ENCODE measurements at regions not wholly inside any gene's neighbourhood (a gene's known extent, or its start where the extent isn't known, plus 50 kb on each side); places are given as distances from the start of the nearest gene placed in this dataset.
"Not testable (repeated sequence)": the region's sequence is repeated elsewhere in the genome, so short reads cannot be mapped to it uniquely, and the experiment has no call there.

DNA sequence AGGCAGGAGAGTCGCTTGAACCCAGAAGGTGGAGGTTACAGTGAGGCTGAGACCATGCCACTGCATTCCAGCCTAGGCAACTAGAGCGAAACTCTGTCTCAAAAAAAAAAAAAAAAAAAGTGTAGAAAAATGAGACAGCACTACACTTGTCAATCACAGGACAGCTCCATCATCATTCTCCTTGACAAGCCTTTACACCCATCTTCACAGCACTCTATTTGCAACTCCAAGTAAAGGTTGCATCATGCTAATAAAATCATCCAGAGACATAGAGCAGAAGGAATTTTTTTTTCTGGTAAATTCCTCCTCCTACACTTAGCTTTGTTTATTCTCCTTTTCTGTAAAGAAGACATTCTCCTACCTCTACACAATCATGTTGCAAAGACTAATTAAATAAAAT lies 791.0 kb upstream of the HS3ST5 start:
- DNase-seq (ENCODE audit: insufficient read length, low spot score): no peak

DNA sequence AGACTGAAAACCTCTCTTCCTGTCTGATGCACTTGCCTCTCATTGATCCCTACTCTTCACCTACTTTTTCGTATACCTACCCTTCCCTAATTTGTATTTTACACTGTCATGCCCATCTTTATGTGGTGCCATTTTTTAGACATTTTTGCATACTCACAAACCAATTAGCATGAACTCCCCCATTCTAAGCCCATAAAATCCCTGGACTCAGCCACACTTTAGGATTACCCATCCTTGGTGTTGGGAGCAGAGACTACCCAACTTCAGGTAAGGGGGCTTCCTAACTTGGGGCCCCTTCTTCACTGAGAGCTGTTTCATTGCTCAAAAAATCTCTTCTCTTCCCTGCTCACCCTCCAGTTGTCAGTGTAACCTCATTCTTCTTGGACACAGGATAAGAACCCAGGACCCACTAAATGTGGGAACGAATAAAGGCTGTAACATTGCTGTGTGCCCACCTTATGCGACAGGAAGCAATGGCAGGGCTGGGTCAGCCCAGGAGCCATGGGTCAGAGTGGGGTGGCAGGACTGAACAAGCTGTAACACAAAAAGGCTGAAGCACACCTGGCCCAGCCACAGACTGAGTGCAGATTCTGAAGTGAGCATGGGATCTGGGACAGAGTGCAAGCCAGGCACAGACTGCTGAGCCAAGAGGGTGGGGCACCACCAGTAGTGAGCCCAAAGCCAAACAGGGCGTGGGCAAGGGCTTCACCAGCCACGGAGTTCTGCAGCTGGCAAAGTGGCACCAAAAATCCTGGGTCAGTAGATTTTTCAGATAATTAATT lies 789.1 kb upstream of the HS3ST5 start:
- FAIRE-seq (no peak), DNase-seq (ENCODE audit: insufficient read length, low spot score) (no peak)

More for the DNA sequence above, 791.0 kb upstream of the HS3ST5 start:
- FAIRE-seq: no peak

DNA sequence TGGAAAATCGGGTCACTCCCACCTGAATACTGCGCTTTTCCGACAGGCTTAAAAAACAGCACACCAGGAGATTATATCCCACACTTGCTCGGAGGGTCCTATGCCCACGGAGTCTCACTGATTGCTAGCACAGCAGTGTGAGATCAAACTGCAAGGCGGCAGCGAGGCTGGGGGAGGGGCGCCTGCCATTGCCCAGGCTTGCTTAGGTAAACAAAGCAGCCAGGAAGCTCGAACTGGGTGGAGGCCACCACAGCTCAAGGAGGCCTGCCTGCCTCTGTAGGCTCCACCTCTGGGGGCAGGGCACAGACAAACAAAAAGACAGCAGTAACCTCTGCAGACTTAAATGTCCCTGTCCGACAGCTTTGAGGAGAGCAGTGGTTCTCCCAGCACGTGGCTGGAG lies 778.7 kb upstream of the HS3ST5 start:
- not testable (repeated sequence) for FAIRE-seq

DNA sequence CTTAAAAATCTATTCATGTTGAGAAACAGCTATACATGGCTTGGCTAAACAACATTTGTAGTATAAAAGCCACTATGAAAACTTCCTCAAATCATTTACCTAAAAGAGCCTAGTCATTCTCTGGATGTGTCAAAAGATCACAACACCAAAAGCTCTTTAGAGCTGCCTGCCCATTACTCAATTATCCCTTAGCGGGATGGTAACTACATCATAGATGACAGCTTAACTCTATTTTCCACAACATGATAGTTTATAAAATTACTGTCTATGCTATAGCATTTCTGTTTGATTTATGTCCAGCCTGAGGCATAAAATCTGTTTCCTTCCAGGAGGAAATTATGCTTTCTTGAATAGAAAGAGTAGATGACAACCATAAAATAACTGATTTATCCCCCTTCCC lies 777.6 kb upstream of the HS3ST5 start:
- no peak for FAIRE-seq
- DNase-seq (ENCODE audit: insufficient read length, low spot score): no peak

More for the DNA sequence above, 778.7 kb upstream of the HS3ST5 start:
- not testable (repeated sequence) for DNase-seq (ENCODE audit: insufficient read length, low spot score)

DNA sequence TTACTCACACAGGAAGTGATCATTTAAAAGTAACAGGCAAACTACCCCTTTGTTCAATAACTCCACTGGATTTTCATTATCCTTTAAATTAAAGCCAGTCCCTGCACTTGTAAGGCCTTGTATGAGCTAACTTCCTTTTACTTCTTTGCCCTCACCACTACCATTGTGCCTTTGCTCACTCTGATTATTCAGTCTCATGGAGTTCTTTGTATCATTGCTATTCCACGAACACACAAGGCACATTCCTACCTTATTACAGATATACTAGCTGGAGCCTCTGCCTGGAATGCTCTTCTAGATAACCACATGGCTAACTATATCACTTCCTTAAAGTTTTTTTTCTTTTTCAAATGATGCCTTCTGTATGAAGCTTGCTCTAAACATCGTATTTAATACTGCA lies 748.6 kb upstream of the HS3ST5 start:
- no peak for FAIRE-seq
- DNase-seq (ENCODE audit: insufficient read length, low spot score): no peak

DNA sequence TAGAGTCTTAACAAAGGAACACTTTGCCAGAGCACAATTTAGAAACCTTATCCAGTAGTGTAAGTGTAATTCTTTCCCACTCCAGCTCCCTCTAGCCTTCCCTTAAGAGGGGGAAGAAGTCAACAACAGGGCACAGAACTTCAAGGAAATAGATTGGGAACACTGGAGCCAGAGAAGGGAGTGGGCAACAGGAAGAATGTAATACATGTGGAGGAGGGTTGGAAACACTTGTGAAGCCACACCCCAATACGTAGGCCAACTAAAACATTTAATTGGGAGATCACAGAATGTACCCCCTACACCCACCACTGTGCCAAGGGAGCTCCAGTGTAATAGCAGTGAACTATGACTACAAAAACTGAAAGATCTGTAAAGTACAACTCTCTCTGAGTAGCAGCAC lies 735.7 kb upstream of the HS3ST5 start:
- DNase-seq (ENCODE audit: insufficient read length, low spot score) (no peak), FAIRE-seq (no peak)

DNA sequence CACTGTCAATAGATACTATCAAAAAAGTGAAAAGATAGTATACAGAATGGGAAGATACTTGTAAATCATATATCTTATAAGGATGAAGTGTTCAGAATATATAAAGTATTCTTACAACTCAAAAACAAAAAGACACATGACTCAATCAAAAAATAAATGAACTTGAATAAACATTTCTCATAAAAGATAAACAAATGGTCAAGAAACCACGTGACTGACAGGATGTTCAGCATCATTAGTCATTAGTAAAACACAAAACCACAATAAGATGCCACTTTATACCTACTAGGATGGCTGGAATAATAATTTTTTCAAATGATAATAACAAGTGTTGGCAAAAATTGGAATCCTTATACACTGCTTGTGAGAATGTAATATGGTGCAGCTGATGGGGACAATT lies 729.1 kb upstream of the HS3ST5 start:
- DNase-seq (ENCODE audit: insufficient read length, low spot score): no peak
- no peak for FAIRE-seq

DNA sequence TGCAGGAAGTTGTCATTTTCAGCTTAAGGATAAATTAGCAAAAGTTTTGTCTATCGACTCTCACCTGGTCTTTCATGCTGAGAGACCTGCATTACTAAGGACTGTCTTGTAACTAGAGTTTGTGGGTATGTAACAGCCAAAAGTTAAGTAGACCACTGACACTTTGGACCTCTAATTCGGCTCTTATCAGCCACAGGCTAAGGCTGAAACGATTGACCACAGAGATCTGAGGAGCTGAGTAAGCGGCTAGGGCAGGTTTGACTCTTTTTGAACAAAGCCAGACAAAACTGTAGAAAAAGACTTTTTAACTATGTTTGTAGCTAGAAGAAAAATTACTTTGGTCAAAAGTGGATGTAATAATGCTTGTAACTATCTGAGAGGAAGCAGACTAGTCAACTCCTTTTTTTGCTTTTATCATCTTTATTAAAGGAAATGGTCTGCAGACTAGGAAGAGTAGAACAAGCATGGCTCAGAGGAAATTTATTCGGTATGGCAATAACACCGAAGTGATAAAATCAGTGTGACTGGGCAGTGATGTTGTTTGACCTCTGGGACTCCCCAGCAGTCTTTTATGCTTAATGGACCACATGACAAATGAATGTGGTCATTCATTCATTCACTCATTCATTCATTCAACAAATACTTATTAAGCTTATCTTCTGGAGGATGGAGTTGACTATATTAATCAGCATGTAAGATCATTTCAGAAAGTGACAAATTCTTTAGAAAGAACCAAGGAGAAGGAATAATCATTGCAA lies 725.0 kb upstream of the HS3ST5 start:
- FAIRE-seq: no peak

DNA sequence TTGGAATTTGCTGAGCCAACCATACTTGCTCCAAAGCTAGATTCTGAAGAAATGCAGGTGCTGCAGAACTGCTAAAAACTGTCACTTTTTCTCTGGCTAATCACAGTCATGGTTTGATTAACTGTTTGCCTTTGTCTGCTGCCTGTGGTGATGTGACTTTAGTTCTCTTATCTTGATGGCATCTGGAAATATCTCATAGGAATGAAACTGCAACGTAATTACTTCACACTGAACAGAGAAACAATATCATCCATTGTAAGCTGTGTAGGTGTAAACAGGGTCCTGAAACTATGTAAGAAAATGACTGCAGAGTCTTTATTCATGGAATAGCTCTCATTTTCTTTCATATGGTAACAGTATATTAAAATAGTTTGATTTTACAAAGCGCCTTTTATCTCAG lies 721.9 kb upstream of the HS3ST5 start:
- DNase-seq (ENCODE audit: insufficient read length, low spot score) (no peak), FAIRE-seq (no peak)

More for the DNA sequence above, 725.0 kb upstream of the HS3ST5 start:
- no peak for DNase-seq (ENCODE audit: insufficient read length, low spot score)

DNA sequence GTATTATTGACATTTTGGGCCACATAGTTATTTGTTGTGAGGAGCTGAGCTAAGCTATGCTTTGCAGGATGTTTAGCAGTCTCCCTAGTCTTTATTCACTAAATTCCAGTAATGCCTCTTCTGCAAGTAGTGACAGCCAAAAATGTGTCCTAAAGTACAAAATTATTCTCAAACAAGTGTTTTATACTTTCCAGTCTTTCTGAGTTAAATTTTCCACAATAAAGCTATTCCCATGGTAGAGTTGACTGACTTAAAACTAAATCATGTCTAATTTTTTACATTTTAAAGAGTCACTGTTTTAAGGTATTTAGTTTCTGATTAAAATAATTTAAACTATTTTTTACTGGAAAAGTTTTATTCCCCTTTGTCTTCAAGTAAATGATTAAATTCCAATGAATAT lies 717.8 kb upstream of the HS3ST5 start:
- DNase-seq (ENCODE audit: insufficient read length, low spot score): no peak
- FAIRE-seq: no peak

DNA sequence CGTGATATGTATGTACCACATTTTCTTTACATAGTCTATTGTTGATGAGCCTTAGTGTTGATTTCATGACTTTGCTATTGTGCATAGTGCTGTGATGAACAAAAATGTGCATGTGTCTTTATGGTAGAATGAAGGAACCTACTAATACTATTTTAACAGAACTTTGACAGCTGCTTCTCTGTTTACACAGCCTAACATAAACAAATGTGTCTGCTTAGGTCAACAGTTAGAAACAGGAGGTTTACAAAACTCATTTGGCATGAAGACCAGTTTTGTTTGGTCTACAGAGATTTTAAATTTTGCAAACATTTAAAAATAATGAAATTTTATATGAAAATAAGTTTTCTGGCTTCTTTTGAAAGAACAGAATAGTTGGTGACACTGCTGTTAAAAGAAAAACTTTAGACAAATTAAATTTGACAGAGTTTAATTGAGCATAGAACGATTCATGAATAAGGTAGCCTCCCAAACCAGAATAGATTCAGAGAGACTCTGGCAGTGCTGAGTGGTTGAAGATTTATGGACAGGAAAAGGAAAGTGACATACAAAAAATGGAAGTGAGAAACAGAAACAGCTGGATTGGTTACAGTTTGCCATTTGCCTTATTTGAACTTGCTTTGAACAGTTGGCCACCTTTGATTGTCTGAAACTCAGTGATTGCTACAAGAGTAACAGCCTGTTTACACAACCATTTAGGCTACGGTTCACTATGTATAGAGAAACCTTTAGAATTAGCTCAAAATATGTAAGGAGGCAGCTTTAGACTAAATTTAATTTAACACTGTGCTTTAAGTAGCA lies 715.8 kb upstream of the HS3ST5 start:
- FAIRE-seq (no peak), DNase-seq (ENCODE audit: insufficient read length, low spot score) (no peak)

DNA sequence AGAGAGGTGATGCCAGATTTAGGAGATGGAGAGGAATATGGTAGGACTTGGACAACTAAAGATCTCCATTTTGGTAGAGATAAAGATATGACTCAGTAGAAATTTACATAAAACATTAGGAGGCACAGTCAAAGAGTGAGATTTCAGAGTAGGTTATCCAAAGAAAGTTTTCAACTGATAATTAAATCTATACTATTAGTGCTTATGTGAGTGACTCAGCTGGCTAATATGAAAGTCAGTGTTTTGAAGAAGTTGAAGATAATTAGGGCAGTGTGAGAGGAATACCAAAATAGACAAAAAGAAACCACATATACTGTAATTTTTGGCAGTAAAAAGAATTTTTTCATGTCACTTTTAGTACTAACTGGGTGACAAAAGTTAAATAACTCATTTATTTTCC lies 712.8 kb upstream of the HS3ST5 start:
- FAIRE-seq: no peak
- no peak for DNase-seq (ENCODE audit: insufficient read length, low spot score)

DNA sequence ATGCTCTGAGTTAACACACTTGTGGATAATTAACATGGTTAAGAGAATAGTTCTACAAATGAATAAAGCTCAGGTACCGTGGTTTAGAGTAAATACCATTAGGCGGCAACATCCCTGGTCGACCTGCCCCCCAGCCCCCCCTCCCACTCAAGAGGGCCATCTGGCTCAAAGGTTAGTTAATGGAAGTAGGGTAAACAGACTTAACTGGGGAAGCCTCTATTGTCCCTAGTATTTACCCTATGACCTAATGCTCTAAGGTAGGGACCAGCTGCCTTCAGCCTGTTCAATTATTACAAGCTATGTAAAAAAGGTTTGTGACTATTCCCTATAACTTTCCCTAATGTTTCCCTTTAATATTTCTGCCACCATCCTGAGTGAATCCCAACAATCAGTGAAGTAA lies 711.4 kb upstream of the HS3ST5 start:
- FAIRE-seq; DNase-seq (ENCODE audit: insufficient read length, low spot score): not testable (repeated sequence)

DNA sequence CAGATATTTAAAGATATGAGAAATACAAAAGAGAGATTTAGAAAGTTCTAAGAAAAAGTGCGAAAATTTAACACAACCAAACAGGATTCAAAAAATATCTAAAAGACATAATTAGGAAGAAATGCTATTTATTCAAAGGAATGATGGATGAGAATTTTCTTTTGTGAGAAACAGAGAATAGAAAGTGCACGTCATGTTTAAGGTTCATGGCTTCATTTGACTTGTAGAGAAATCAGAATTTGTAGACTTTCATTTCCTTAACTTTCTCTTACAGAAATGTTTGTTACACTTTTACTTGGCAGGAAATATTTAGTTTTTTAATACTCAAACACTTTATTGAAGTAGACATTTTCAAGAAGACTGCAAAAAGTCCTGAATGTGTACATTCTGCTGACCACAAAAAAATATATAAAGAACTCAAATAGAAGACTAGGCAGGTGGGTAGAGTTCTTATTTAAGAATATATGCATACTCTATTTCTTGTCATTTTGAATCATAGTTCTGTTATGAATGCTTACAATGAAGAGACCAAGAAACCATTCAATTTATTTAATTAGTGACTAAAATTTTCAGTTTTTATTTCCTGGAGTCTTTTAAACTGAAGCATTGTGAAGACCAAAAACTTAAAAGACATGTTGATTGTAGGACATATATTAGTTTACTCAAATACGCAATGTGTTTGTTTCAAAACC lies 710.5 kb upstream of the HS3ST5 start:
- FAIRE-seq: no peak
- DNase-seq (ENCODE audit: insufficient read length, low spot score): no peak

DNA sequence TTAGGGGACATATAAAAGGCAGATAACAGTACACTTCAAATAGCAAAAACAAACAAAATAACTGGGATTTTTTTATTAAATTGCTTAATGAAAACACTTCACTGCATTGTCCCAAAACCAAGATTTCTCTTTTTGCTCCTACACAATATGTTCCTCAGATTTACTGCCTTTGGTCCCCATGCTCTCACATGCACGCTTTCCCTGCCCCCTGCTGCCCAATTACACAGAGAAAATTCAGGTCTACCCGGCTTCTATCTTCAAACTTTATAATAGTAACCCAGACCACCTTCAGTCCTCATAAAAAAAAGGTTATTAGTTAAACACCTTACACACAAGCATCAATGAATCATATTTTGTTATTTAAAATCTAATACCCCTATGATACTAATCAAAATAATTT lies 673.8 kb upstream of the HS3ST5 start:
- DNase-seq (ENCODE audit: insufficient read length, low spot score): no peak
- no peak for FAIRE-seq

DNA sequence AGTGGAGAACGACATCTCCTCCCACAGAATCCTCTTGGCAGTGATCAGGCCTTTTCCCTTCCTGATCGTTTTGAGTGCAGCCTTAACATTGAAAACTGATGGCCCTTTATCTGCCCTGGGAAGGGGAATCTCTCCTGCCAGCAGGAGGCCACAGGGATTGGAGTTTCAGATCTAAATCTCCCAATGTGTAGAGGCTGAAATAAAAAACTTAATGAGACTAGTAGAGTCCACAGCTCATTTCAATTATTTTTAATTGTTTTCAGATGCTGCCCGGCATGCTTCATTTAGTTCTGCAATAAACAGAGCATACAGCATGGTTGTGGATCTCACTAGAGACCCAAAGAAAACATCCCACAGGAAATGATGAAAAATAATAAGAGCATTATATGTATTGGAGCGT lies 662.2 kb upstream of the HS3ST5 start:
- DNase-seq (ENCODE audit: insufficient read length, low spot score) (no peak), FAIRE-seq (no peak)

DNA sequence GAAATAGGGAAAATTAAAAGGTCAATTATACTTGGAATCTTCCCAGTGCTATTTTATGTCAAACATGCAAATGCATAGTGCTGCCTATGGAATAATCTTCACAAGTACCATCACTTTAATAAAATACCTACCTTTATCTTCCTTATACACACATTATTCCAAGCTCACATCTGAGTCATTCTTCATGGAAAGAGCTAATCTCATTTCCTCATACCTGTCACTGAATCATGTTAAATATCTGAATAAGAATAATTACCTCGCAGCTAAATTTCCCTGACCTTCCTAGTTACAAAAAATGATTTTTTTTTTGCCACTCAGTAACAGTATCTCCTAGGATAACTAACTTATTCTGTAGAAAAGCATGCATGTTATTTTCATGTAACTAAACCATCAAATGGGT lies 661.4 kb upstream of the HS3ST5 start:
- no peak for DNase-seq (ENCODE audit: insufficient read length, low spot score)
- no peak for FAIRE-seq

DNA sequence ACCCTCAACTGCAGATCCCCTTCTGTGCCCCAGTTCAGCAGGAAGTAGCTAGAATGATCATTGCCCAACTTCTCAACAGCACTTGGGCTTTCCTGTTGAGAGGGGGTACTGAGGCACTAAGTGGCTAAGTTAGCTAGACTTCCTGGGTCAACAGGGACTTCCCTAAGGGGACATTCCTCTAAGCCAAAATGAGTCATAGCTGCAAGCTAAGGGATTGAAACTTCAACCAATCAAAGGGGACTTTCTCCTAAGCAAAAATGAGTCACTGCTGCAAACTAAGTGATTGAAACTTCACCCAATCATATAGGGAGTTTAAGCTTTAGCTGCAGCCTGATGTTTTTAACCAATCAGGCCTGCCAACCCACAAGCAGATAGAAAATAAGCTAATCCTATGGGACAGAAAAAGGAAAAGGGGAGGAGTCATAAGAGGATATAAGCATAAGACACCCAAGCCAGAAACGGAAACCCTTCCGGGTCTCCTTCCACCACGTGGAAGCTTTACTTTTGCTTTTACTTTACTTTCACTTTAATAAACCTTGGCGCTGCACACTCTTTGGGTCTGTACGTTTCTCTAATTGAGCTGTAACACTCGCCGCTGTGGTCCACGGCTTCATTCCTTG lies 659.0 kb upstream of the HS3ST5 start:
- no peak for FAIRE-seq

DNA sequence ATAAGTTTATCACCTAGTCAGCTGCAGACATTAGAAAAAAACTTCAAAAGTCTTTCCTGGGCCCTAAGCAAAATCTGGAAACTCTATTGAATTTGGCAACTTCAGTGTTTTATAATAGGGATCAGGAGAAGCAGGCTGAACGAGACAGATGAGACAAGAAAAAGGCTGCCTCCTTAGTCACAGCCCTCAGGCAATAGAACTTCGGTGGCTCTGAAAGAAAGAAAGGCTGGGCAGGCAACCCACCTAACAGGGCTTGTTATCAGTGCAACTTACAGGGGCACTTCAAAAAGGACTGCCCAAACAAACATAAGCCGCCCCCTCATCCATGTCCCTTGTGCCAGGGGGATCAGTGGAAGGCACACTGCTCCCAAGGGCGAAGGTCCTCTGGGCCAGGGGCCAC lies 657.9 kb upstream of the HS3ST5 start:
- FAIRE-seq (no peak), DNase-seq (ENCODE audit: insufficient read length, low spot score) (no peak)

More for the DNA sequence above, 659.0 kb upstream of the HS3ST5 start:
- no peak for DNase-seq (ENCODE audit: insufficient read length, low spot score)

DNA sequence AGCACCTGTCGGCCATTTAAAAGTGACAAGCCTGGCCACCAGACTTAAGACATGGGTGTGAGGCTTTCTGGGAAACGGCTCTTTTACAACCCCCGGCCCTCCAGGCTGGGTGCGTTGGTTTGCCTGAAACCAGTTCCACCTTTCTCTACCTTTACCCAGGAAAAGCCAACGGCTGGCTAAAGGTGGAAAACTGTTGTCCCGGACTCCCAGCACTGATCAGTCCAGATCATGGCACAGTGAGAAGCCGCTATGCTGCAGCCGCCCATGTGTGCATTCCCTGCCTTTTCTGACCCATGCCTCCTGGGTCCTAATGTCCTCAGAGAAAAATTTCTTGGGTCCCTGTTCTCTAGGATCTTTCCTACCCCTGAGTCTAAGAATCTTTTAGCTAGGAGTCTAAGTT lies 655.7 kb upstream of the HS3ST5 start:
- FAIRE-seq: no peak
- no peak for DNase-seq (ENCODE audit: insufficient read length, low spot score)

All from HTR-8/SVneo (cell line).